Testis (tissue), 2 donors: ENCODE measurements at regions not wholly inside any gene's neighbourhood (a gene's known extent, or its start where the extent isn't known, plus 50 kb on each side); places are given as distances from the start of the nearest gene placed in this dataset.

ENCODE experiments used
- DNase-seq: peaks from one replicate; pipeline ENCODE4 v3.0.0-alpha.2; 2019
- H3K27ac ChIP-seq, 2 donors: fragments of 200-600 bp; sonication (generic); one replicate each; pipeline ENCODE4 v1.5.1; 2019
- H3K27me3 ChIP-seq: fragments of 200-600 bp; sonication (generic); one replicate; pipeline ENCODE4 v1.5.1; 2019
- H3K36me3 ChIP-seq: fragments of 200-600 bp; sonication (generic); one replicate; pipeline ENCODE4 v1.5.1; 2017; ENCODE audit warnings: low read depth; ENCODE audit errors: missing control alignments
- H3K4me1 ChIP-seq: fragments of 200-600 bp; sonication (generic); one replicate; pipeline ENCODE4 v1.5.1; 2019
- H3K4me3 ChIP-seq, 2 donors: fragments of 200-600 bp; sonication (generic); one replicate each; pipeline ENCODE4 v1.5.1; 2017 to 2019
- H3K9me3 ChIP-seq: fragments of 200-600 bp; sonication (generic); one replicate; pipeline ENCODE4 v1.5.1; 2017
- CTCF ChIP-seq, 3 experiments: fragments of 450-650 bp in 2 of 3; fragments of 200-600 bp in 1 of 3; sonication (generic) in 1 of 3; IDR thresholded peaks; one replicate each; pipeline ENCODE4 v1.5.1; 2016 to 2019; ENCODE audit warnings: antibody characterized with exemption in 3 of 3, mild to moderate bottlenecking in 2 of 3, moderate library complexity in 1 of 3
- POLR2A ChIP-seq: fragments of 450-650 bp; IDR thresholded peaks from one replicate; pipeline ENCODE4 v1.6.1; 2017; ENCODE audit warnings: antibody characterized with exemption, mild to moderate bottlenecking, moderate library complexity
- WGBS, 2 donors: methylation state at CpG; one replicate each; pipeline ENCODE4 v1.1.5; 2018; 5-methylcytosine and 5-hydroxymethylcytosine counted together
- intact Hi-C: fragments of 100-400 bp; cut with DNase I; formaldehyde crosslinking; loops from one replicate; pipeline ENCODE4 v1.15.1; 2023; ENCODE audit warnings: low total_unique reads

- Histone ChIP-seq H3K4me3 (no peak overlapping the region), H3K27me3 (no peaks in the 10 kb centered on the region), H3K36me3 (no peaks in the 10 kb centered on the region), H3K27ac (no peak overlapping the region), H3K4me1 (no peaks in the 10 kb centered on the region), H3K9me3 (no peaks in the 10 kb centered on the region)
- intact Hi-C loops = no loop called here
- no peak for DNase-seq
- TF ChIP-seq CTCF (IDR thresholded peaks at IDR 0.05) = no peak
- no peak for TF ChIP-seq POLR2A
These were observed 319.1 kb downstream of the TFAP2B start for GRCh38 chr6:51137777-51138176.

- intact Hi-C loops = no loop called here
- WGBS, 2 donors = 62 to 65% methylated on average over 3 of the region's 3 CpGs
- DNase-seq = no peak
These were observed 321.3 kb downstream of the TFAP2B start for GRCh38 chr6:51139950-51140385.

GRCh38 chr6:51141080-51141479 is 322.4 kb downstream of the TFAP2B start:
- Histone ChIP-seq H3K4me1 (no peaks in the 10 kb centered on the region), H3K27me3 (no peaks in the 10 kb centered on the region), H3K27ac (no peak overlapping the region), H3K9me3 (no peaks in the 10 kb centered on the region), H3K36me3 (no peaks in the 10 kb centered on the region), H3K4me3 (no peak overlapping the region)
- DNase-seq = no peak
- no peak for TF ChIP-seq POLR2A
- TF ChIP-seq CTCF (IDR thresholded peaks at IDR 0.05) = no peak
- intact Hi-C loops = no loop called here
- WGBS, 2 donors = 83 to 87% methylated on average over 2 of the region's 2 CpGs

More at GRCh38 chr6:51139950-51140385, 321.3 kb downstream of the TFAP2B start:
- Histone ChIP-seq H3K27me3 (no peaks in the 10 kb centered on the region), H3K27ac (no peak overlapping the region), H3K4me1 (no peaks in the 10 kb centered on the region), H3K4me3 (no peak overlapping the region), H3K36me3 (no peaks in the 10 kb centered on the region), H3K9me3 (no peaks in the 10 kb centered on the region)
- no peak for TF ChIP-seq POLR2A
- TF ChIP-seq CTCF (IDR thresholded peaks at IDR 0.05) = no peak

GRCh38 chr6:51147756-51148155 is 329.1 kb downstream of the TFAP2B start:
- intact Hi-C loops = no loop called here
- Histone ChIP-seq H3K27ac (no peak overlapping the region), H3K36me3 (no peaks in the 10 kb centered on the region), H3K27me3 (no peaks in the 10 kb centered on the region), H3K4me1 (no peaks in the 10 kb centered on the region), H3K4me3 (no peak overlapping the region), H3K9me3 (no peaks in the 10 kb centered on the region)
- DNase-seq = no peak
- 70 to 86% methylated on average over 3 of the region's 3 CpGs for WGBS, 2 donors
- TF ChIP-seq POLR2A (no peak), CTCF (IDR thresholded peaks at IDR 0.05) (no peak)

GRCh38 chr6:51152594-51152993 is 333.9 kb downstream of the TFAP2B start:
- H3K27ac ChIP-seq = no peak overlapping the region
- intact Hi-C loops = no loop called here
- 80 to 81% methylated on average over 3 of the region's 3 CpGs for WGBS, 2 donors

More at GRCh38 chr6:51152594-51152993, 333.9 kb downstream of the TFAP2B start:
- TF ChIP-seq CTCF (IDR thresholded peaks at IDR 0.05) = no peak
- no peak for TF ChIP-seq POLR2A
- no peaks in the 10 kb centered on the region for H3K27me3 ChIP-seq
- H3K9me3 ChIP-seq = no peaks in the 10 kb centered on the region
- no peak for DNase-seq
- no peaks in the 10 kb centered on the region for H3K4me1 ChIP-seq
- no peaks in the 10 kb centered on the region for H3K36me3 ChIP-seq
- H3K4me3 ChIP-seq = no peak overlapping the region
